NCI-H446 treated with DMSO at 0.1 percent for 48 hours (cell line): ENCODE measurements at regions not wholly inside any gene's neighbourhood (a gene's known extent, or its start where the extent isn't known, plus 50 kb on each side); places are given as distances from the start of the nearest gene placed in this dataset.
A peak's percentile ranks its signal among the peaks of the same experiment; 100 is the strongest.
"Not testable (repeated sequence)": the region's sequence is repeated elsewhere in the genome, so short reads cannot be mapped to it uniquely, and the experiment has no call there.

ENCODE experiments used
- DNase-seq: peaks from one replicate; lab custom pipeline; 2025; lab: John Stamatoyannopoulos, UW

DNA sequence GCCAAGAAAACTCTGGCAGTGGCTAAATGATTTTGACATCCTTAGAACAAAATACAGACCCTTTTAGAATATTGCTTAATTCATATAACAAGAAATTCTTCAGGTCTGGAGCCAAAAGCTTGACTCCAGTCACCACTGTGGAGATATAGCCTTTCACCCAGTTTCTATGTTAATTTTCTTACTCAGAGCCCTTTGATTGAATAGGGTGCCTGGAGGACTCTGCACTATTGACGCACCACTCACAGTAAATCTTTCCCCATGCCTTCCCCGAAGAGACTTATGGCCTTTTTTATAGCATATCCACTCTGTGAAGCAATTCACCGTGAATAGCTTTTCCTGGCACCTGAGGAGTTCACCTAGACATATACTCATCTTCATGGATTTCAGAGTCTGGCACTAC, 613.8 kb downstream of the ZWINT start:
- DNase-seq, result no peak

DNA sequence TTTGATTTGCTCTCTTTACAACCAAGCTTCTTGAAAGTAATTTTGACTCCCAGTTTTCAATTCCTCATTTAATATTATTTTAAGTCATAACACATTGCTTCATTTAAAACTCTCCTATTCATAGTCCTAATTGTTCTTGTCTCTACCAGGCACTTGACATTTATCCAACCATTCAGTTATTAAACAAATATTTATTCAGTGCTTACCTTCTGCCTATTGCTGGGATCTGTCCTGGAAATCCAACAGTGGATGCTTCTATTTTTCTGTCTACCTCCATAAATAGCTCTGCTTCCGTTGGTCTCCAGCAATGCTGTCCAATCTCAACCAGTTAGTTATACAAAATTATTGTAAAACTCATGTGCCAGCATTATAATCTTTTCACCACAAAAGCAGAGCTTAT, 615.1 kb downstream of the ZWINT start:
- peak; percentile 3 for DNase-seq

DNA sequence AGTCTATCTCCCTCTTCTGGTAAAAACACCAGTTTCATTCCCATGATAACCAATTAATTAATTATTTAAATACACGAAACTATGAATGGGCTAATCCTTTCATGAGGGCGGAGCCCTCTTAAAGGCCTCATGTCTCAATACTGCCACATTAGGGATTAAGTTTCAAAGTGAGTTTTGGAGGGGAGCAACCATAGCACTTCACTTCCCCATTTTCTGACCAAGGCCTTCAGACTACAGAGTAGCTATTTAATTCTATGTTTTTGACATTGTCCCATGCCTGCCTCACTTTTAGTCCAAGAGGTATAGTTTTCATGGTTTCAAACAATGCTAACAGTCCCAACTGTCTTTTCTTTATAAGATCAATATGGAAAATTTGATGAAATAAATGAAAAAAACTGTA, 618.6 kb downstream of the ZWINT start:
- DNase-seq, result no peak

DNA sequence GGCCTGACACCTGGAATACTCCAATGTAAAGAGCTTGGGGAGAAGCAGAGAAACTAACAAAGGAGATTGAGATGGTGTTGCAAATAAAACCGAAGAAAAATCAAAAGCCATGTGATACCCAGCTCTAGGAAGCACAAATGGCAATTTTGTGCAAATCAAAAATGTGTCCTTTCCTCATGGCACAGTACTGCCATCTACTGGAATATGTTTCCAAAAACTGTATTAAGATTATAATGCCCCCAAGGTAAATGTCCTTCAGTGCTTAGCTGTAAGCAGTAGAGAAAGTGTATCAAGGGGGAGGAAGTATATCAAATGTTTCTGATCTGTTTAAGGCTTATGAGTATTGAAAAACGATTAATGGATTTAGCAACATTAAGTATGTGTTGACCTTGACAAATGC, 620.3 kb downstream of the ZWINT start:
- DNase-seq, result not testable (repeated sequence)

DNA sequence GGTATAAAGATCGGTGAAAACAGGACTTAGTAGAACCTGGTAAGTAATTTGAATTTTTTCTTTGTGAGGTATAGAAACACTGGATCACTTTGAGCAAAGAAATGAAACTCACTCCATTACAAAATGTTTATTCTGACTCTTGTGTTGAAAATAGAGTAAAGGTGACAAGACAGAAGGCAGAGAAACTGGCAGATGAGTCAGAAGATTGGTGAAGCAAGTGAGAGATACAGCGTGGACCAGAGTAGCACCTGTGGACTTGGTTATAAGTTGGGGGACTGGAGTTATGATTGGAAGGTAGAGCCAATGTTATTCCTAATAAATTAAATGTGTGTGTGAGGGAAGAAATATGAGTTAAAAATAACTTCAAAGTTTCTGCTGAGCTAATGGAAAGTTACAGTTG, 620.9 kb downstream of the ZWINT start:
- DNase-seq, result no peak

DNA sequence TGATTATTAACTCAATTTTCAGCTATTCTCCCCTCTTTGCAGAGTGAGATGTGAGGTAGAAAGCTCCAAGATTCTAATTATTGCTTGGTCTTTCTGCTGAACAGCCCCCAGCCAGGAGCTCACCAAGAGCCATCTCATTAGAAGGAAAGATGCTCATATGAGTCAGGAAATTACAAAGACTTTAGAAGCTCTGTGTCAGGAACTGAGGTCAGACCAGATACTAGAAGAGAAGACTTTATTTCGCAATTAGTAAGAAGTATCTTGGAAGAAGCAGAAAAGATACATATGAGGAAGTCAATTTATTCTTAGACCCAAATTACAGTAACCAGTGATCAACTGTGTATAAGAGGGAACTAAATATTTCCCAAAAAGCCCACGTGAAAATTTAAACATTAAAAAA, 626.9 kb downstream of the ZWINT start:
- DNase-seq, result no peak

DNA sequence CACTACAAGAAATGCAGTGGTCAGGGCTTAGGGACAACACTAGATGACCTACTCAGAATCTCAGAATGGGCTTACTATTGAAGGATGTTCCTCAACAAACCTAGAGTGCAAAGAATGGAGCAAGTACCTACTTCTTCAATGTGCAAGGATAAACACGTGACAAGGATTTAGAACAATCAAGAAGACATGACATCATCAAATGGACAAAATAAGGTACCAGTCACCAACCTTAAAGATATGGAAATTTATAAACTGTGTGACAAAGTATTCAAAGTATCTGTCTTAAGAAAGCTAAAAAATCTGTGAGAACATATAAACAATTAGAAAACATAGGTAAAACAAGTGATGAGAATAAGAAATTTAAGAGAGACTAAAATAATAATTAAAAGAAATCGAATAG, 656.1 kb downstream of the ZWINT start:
- DNase-seq, result no peak

DNA sequence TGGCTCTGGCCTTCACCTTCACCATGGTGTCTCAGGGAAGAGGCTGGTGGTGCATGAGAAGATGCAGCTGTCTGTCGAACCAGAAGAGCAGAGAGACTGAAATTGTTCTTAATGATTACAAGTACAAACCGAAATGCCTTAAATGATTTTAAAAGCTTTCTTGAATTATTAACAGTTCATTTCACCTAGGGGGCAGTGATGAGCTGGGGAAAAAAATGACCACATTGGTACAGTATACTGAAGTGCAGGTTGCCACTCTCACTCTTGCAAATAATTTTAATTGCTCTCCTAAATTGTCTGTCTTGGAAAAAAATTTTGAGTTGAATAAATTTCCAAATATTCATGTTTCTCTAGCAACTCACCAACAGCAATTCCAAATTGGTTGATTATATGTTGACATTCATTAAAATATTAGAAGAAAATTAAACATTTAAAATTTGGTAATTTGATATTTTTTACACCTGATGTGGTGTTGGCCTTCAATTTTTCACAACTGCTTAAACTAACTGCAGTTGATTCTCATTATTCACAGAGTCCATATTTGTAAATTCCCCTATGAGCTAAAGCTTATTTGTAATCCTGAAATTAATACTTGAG, 692.6 kb downstream of the ZWINT start:
- DNase-seq, result no peak

DNA sequence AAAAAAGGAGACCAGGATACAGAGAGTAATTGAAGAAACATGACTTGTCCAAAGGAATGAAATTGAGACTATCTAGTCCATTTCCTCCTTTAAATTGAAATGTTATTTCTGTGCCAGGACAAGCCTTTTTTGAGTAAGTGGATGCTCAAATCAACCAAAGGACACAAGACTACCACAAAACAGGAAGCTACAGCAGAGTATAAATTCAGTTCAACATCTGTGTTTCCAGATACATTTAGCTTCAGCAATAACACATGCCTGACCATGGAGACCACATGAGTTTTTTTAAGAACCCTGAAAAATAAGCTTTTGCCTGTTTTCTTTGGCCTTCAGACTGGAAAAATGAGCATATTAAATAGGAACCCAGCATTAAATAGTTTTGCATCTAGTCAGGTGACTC, 707.5 kb downstream of the ZWINT start:
- DNase-seq, result no peak

DNA sequence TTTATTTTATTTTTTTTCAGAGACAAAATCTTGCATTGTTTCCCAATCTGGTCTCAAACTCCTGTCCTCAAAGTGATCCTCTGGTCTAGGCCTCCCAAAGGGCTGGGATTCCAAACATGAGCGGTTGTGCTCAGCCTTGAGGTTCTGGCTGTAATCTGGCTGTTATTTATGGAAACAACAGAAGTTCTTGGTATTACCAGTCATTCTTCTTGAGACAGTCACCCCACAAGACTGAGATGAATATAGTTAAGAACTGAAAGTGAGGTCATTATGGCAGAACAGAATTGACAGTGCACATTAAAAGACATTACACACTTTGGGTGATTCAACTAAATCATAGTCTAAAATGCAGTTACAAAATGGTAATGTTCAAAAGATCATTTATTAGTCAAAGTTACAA, 719.5 kb downstream of the ZWINT start:
- no peak for DNase-seq

DNA sequence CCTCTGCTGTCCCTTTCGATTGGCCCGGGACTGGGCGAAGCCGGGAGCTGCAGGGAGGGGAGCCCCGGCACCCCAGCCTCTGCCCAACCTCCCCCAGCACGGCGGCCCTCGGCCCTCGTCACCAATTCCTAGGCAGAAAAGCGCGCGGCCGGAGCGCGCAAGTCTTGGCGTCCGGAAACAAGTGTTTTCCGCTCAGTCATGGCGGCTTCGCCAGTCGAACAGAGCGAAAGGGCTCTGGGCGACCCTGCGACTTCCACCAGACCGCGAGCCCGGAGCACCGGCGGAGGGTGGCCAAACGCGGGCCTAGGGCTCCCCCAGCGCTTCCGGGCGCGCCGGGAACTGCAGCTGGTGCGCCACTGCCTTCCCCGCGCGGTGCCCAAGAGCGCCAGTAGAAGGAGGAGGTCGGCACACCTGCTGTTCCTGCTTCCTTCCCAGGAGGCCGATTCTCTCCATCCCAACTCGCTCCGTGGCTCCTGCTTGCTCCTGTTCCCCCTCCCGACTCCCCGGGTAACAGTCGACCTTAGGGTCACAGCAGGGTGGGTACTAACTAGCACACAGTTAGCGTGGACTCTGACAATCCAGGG, 729.9 kb downstream of the ZWINT start:
- no peak for DNase-seq

DNA sequence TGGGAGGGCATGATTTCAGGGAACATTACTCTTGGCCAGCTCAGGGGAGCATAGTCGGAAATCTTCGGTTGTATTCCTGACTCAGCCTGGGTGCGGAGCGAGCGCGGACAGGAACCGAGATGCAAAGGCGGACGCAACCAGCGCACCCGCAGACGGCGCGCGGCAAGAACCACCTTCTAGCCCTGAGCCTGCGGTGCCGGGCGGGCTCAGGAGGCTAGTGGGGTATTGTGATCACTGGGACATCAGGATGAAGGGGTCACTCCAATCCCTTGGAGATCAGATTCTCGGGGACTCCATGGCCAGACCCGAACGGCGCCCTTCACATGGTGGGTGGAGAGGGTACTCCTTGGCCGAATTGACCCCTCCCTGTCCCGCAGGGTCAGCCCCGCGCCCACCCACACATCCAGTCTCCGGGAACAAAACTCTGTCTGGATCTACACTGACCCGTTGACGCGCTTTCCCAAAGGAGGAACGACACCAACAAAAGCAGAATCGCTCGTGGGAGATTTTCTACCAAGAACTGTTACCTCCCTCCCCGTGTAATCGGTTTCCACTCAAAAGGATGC, 730.5 kb downstream of the ZWINT start:
- no peak for DNase-seq

DNA sequence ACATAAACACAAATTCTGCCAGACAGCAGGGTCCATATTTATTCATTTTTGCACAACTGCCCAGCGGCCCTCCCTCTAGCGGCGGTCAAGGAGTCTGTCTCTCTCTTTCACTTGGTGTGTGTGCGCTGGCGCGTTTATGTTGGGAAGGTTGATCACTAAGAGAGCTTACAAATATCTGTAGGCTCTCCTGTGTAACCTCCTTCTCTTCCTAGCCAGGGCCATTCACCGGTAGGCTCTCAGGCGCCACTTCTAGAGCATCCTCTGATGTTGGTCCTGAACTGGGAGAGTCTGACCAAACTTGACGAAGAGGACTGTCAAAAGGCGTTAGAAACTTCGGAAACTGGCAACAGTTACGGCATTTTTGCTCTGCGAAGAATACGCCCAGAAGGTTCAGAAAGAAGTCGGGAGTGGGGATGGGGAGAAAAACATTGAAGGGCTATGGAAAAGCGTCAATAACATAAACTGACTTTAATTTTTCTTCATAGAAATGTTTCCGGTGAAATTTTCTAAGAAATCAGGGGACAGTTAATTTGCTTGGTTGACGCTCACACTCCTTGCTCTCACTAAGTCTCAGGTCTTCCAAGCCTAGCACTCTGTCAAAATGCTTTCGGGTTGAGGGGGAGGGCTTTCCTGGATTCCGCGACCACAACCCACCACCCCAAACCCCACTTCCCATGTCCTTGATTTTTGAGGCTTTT, 731.1 kb downstream of the ZWINT start:
- DNase-seq, result no peak

DNA sequence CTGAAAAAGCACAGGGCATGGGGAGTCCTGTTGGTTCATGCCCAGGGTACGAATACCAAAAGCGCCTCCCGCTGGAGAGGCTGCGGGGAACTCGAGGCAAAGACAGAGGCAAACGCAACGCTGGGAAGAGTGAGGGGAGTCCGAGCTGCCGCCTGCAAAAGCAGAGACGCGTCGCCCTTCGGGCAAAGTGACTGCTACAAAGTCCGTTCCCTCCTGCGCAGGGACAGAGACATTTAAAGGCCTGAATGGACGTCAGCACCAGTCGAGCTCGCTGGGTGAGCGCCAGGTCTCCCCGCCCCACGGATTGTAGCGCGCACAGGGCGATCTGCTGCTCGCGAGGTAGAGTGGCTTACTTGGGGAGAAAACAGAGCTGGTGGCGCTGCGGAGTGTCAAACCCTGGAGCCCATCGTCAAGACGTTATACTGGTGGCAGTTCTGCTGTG, 732.8 kb downstream of the ZWINT start:
- DNase-seq, result no peak

DNA sequence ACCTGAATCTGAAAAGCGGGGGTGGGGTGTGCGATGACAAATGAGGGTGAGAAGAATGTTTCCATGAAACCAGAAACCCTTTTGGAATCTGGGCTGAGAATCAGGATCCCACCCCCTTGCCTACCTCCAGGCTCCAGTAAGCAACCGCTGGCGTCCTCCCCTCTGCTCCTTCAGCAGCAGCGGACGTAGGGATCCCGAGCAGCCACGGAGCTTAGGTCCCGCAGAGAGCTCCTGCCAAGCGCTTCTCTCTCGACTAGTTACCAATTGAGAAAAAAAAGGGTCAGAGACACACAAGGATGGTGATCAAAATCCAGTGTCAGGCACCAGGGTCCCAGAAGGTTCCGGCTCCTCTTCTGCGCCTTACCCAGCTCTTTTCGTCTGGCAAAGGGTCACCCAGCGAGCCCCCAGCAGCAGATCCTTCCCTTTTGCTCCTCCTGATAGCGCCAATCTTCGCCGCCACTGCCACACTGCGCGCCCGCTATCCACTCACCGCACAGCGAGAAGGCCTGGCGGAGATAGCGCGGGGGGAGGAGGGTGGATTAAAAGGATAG, 733.5 kb downstream of the ZWINT start:
- DNase-seq, result no peak

DNA sequence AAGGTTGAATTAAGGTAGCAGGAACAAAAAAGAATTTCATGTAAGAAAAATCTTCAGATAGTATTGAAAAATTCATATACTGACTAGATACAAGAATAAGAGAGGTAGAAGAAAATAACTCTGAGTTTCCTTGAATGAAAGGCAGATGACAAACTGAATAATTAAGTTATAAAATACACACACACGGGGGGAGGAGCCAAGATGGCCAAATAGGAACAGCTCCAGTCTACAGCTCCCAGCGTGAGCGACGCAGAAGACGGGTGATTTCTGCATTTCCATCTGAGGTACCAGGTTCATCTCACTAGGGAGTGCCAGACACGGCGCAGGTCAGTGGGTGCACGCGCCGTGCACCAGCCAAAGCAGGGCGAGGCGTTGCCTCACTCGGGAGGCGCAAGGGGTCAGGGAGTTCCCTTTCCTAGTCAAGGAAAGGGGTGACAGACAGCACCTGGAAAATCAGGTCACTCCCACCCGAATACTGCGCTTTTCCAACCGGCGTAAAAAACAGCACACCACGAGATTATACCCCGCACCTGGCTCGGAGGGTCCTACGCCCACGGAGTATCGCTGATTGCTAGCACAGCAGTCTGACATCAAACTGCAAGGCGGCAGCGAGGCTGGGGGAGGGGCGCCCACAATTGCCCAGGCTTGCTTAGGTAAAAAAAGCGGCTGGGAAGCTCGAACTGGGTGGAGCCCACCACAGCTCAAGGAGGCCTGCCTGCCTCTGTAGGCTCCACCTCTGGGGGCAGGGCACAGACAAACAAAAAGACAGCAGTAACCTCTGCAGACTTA, 759.2 kb downstream of the ZWINT start:
- not testable (repeated sequence) for DNase-seq

DNA sequence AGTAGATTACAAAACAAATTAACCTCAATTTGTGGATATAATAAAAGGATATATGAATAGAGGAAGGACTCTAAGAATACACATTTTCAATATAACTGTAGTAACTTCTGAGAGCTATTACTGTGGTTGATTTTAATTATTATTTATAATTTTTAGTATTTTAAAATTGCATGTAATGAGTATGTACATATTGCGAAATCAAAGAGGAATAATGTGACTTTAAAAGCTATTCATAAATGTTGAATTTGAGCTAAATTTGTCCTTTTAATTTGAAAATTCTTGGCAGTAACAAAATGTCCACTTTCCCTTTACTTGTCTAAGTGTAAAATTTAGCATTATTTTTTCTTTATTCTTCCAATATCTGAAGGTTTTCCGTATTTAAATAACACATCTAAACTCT, 750.6 kb upstream of the PCDH15 start:
- no peak for DNase-seq

DNA sequence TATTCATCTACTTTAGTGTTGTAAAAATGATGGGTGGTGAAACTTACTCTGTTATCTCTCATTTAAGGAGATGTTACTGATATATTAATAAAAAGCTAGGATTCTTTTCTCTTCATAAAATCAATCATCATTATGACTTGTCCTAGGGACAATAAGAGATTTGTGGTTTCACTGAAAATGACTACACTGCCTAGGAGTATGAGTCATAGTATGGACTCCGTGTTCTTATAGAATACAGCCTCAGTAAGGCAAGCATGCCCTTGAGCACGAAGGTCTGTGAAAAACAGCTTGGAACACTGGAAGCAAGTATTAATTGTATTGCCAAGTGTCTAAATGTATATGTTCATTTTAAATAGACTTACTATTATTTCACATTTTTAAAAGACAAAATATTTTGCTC, 749.2 kb upstream of the PCDH15 start:
- DNase-seq, result no peak

DNA sequence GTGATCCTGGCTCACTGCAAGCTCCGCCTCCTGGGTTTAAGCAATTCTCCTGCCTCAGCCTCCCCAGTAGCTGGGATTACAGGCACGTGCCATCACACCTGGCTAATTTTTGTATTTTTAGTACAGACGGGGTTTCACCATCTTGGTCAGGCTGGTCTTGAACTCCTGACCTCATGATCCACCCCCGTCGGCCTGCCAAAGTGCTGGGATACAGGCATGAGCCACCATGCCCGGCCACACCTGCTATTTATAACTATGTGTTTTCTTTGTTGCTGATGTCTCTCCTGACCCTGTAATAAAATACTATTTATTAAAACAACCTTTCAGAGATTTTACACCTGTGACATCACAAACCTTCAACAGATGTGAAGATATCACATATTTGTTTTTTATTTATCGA, 736.5 kb upstream of the PCDH15 start:
- DNase-seq, result not testable (repeated sequence)

DNA sequence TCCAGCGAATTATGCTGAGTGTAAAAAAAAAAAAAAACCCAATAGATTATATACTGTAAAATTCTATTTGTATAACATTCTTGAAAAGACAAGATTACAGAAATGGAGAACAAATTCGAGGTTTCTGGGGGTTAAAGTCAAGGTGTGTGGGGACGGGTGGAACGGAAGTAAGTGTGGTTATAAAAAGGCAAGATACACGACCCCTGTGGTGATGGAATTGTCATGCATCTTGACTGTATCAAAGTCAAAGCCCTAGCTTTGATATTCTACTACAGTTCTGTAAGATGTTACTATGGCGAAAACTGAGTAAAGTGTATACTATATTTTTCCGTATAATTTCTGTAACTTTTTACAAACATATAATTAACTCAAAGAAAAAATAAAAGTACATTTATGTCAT, 718.2 kb upstream of the PCDH15 start:
- DNase-seq, result no peak

DNA sequence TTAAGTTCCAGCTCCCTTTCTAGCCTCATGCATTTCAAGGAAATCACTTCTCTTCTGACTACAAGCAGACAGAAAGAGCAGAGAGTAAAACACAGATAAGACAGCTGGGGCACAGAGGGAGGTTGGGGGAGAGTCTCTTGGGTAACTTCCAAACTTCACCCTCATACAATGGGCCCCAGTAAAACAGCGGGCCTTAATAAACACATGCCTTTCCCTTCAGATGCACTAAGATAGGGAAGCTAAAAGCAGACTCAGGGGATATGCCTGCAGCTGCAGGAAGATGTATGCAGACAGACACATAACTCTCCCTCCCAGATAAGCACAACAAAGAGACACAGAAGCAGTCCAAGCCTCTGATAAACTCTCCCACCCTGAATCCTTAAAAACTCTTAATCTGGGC, 717.4 kb upstream of the PCDH15 start:
- DNase-seq, result not testable (repeated sequence)

DNA sequence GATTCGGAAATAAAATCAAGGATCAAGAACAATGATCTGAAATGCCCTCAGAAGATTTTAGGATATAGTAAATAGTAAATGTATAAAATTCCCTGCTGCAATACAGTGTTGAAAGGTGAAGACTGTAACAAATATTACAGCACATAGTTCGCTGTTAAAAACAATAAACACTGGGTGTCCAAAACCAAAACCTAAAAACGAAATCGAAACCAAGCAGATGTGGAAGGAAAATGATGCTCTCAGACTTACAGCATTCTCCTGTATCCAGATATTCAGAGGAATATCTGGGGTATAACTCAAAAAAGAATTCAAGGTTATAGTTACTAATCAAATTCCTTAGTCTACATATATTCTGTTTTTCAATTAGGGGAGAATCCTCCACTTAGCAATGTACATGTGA, 708.1 kb upstream of the PCDH15 start:
- no peak for DNase-seq
